ENCODE measurements at regions not wholly inside any gene's neighbourhood (a gene's known extent, or its start where the extent isn't known, plus 50 kb on each side); places are given as distances from the start of the nearest gene placed in this dataset.

- TF ChIP-seq CTCF (IDR thresholded peaks at IDR 0.05; ENCODE audit: insufficient read depth, low read length, poor library complexity, severe bottlenecking) (no peak), EZH2phosphoT487 (conservative IDR thresholded peaks at IDR 0.05; ENCODE audit: low read length) (no peak)
Observed at GRCh38 chr4:149266301-149266700, 549.3 kb downstream of the IQCM start.
